HFFc6 (cell line): ENCODE measurements at regions not wholly inside any gene's neighbourhood (a gene's known extent, or its start where the extent isn't known, plus 50 kb on each side); places are given as distances from the start of the nearest gene placed in this dataset.

Source experiments
- DNase-seq: peaks from one replicate; pipeline ENCODE4 v3.0.0-alpha.2; 2018
- H3K27ac Mint-ChIP-seq: 2 replicates; pipeline ENCODE4 v1.8.0; 2020; ENCODE audit warnings: mild to moderate bottlenecking, mixed read lengths
- H3K27me3 Mint-ChIP-seq: 2 replicates; pipeline ENCODE4 v1.8.0; 2021; ENCODE audit warnings: mild to moderate bottlenecking, moderate library complexity, mixed read lengths; ENCODE audit not compliant: insufficient read depth
- H3K36me3 Mint-ChIP-seq: 2 replicates; pipeline ENCODE4 v1.8.0; 2021; ENCODE audit warnings: low read depth, mixed read lengths
- H3K4me1 Mint-ChIP-seq: 2 replicates; pipeline ENCODE4 v1.8.0; 2020; ENCODE audit warnings: low read depth, mixed read lengths
- H3K4me3 Mint-ChIP-seq: 2 replicates; pipeline ENCODE4 v1.8.0; 2020; ENCODE audit warnings: mild to moderate bottlenecking, moderate library complexity, mixed read lengths
- H3K9me3 Mint-ChIP-seq: 2 replicates; pipeline ENCODE4 v1.8.0; 2020; ENCODE audit warnings: mild to moderate bottlenecking, mixed read lengths
- CTCF ChIP-seq: fragments of 200-600 bp; sonication (generic); IDR thresholded peaks from 2 replicates; pipeline ENCODE4 v1.5.0; 2021; ENCODE audit warnings: antibody characterized with exemption, mild to moderate bottlenecking

- no peak for DNase-seq
- no peak for TF ChIP-seq CTCF
- no peaks in the 10 kb centered on the region for H3K4me1 Mint-ChIP-seq
- no peak overlapping the region for H3K4me3 Mint-ChIP-seq
- H3K27me3 Mint-ChIP-seq: no peaks in the 10 kb centered on the region; the same call in 1 of the 2 replicates
- no peak overlapping the region for H3K27ac Mint-ChIP-seq
- H3K9me3 Mint-ChIP-seq: no peaks in the 10 kb centered on the region
- no peaks in the 10 kb centered on the region for H3K36me3 Mint-ChIP-seq
These were observed 364.3 kb upstream of the ADAMTSL1 start for GRCh38 chr9:18109675-18110074.

GRCh38 chr9:18111146-18111545, 362.8 kb upstream of the ADAMTSL1 start:
- no peak for DNase-seq
- no peaks in the 10 kb centered on the region; the same call in 1 of the 2 replicates for H3K27me3 Mint-ChIP-seq

GRCh38 chr9:18114559-18115475, 359.1 kb upstream of the ADAMTSL1 start:
- H3K4me3 Mint-ChIP-seq: no peak overlapping the region
- peaks cover 5% of the 10 kb centered on the region; the same call in 1 of the 2 replicates for H3K27me3 Mint-ChIP-seq
- DNase-seq: no peak
- H3K36me3 Mint-ChIP-seq: no peaks in the 10 kb centered on the region
- H3K27ac Mint-ChIP-seq: no peak overlapping the region
- H3K9me3 Mint-ChIP-seq: no peaks in the 10 kb centered on the region
- no peak for TF ChIP-seq CTCF
- H3K4me1 Mint-ChIP-seq: no peaks in the 10 kb centered on the region

More at GRCh38 chr9:18111146-18111545, 362.8 kb upstream of the ADAMTSL1 start:
- no peaks in the 10 kb centered on the region for H3K36me3 Mint-ChIP-seq
- H3K9me3 Mint-ChIP-seq: no peaks in the 10 kb centered on the region
- H3K4me1 Mint-ChIP-seq: no peaks in the 10 kb centered on the region
- TF ChIP-seq CTCF: no peak
- H3K27ac Mint-ChIP-seq: no peak overlapping the region
- H3K4me3 Mint-ChIP-seq: no peak overlapping the region

- no peak for DNase-seq
- Mint-ChIP-seq H3K9me3 (no peaks in the 10 kb centered on the region), H3K4me1 (no peaks in the 10 kb centered on the region), H3K36me3 (no peaks in the 10 kb centered on the region), H3K27me3 (peaks cover 5% of the 10 kb centered on the region; the same call in 1 of the 2 replicates), H3K27ac (no peak overlapping the region), H3K4me3 (no peak overlapping the region)
- TF ChIP-seq CTCF: no peak
These were observed 355.7 kb upstream of the ADAMTSL1 start for GRCh38 chr9:18118268-18118667.

GRCh38 chr9:18122171-18122570, 351.8 kb upstream of the ADAMTSL1 start:
- H3K4me3 Mint-ChIP-seq: no peak overlapping the region
- H3K36me3 Mint-ChIP-seq: no peaks in the 10 kb centered on the region
- no peak for DNase-seq
- H3K4me1 Mint-ChIP-seq: peaks cover 9% of the 10 kb centered on the region
- H3K27ac Mint-ChIP-seq: no peak overlapping the region
- peaks cover 5% of the 10 kb centered on the region for H3K27me3 Mint-ChIP-seq
- TF ChIP-seq CTCF: no peak
- no peaks in the 10 kb centered on the region for H3K9me3 Mint-ChIP-seq
